CD4-positive, alpha-beta T cell (primary cell): ENCODE measurements at regions not wholly inside any gene's neighbourhood (a gene's known extent, or its start where the extent isn't known, plus 50 kb on each side); places are given as distances from the start of the nearest gene placed in this dataset.

ENCODE experiments used
- ATAC-seq: fragments of 200-7000 bp; cut with Tn5 transposase; one replicate; pipeline ENCODE4 v1.10.0; 2022; ENCODE audit warnings: mild to moderate bottlenecking; ENCODE audit not compliant: poor library complexity
- CTCF ChIA-PET: fragments of 350-600 bp; sonication (Branson Sonifier 250); formaldehyde crosslinking; loops from one replicate; lab custom pipeline; 2021; ENCODE audit warnings: antibody characterized with exemption, inconsistent platforms; lab: Charles Lee
- POLR2A ChIA-PET: fragments of 350-600 bp; sonication (Branson Sonifier 250); formaldehyde crosslinking; loops from one replicate; lab custom pipeline; 2021; ENCODE audit warnings: antibody characterized with exemption, inconsistent platforms; lab: Charles Lee
- DNase-seq, 14 experiments: peaks; one replicate each; pipeline ENCODE4 v3.0.0-alpha.2; 2013 to 2020; ENCODE audit warnings: mixed read lengths in 2 of 14
- H3K27ac ChIP-seq, 2 donors: one replicate each; pipeline versions ENCODE4 v1.5.1 to v1.7.0; 2013; ENCODE audit warnings: low read length in 2 of 2, low read depth in 1 of 2, mild to moderate bottlenecking in 1 of 2
- H3K27me3 ChIP-seq, 2 experiments: 1 replicate in 1 of 2; 2 replicates in 1 of 2; pipeline versions ENCODE4 v1.6.1 to v1.7.0; 2013; ENCODE audit warnings: low read length in 2 of 2, control low read depth in 1 of 2, mild to moderate bottlenecking in 1 of 2, moderate library complexity in 1 of 2; ENCODE audit not compliant: insufficient read depth in 2 of 2, control insufficient read depth in 1 of 2
- H3K36me3 ChIP-seq: one replicate; pipeline ENCODE4 v1.6.1; 2013; ENCODE audit warnings: low read length, control low read depth; ENCODE audit not compliant: insufficient read depth
- H3K4me1 ChIP-seq: one replicate; pipeline ENCODE4 v1.6.1; 2013; ENCODE audit warnings: low read length, control low read depth; ENCODE audit not compliant: insufficient read depth
- H3K4me3 ChIP-seq: one replicate; pipeline ENCODE4 v1.5.1; 2013; ENCODE audit warnings: mild to moderate bottlenecking, low read length, moderate library complexity
- H3K9me3 ChIP-seq, 2 experiments: 1 replicate in 1 of 2; 2 replicates in 1 of 2; pipeline versions ENCODE4 v1.6.1 to v1.7.0; 2013; ENCODE audit warnings: low read length in 2 of 2, mild to moderate bottlenecking in 2 of 2, control low read depth in 1 of 2, moderate library complexity in 1 of 2; ENCODE audit not compliant: control insufficient read depth in 1 of 2, insufficient read depth in 1 of 2
- H3K27ac Mint-ChIP-seq: one replicate; pipeline ENCODE4 v1.8.0; 2020; ENCODE audit warnings: mixed read lengths
- H3K27me3 Mint-ChIP-seq: one replicate; pipeline ENCODE4 v1.8.0; 2021; ENCODE audit warnings: mixed read lengths
- H3K36me3 Mint-ChIP-seq: one replicate; pipeline ENCODE4 v1.8.0; 2021; ENCODE audit warnings: low read depth, mixed read lengths
- H3K4me1 Mint-ChIP-seq: one replicate; pipeline ENCODE4 v1.8.0; 2021; ENCODE audit warnings: low read depth, mixed read lengths
- H3K4me3 Mint-ChIP-seq: one replicate; pipeline ENCODE4 v1.8.0; 2020; ENCODE audit warnings: mild to moderate bottlenecking, mixed read lengths
- H3K9me3 Mint-ChIP-seq: one replicate; pipeline ENCODE4 v1.8.0; 2020; ENCODE audit warnings: mixed read lengths
- intact Hi-C, 2 experiments: fragments of 100-400 bp; cut with DNase I in 1 of 2; cut with micrococcal nuclease in 1 of 2; formaldehyde crosslinking; loops; one replicate each; pipeline versions ENCODE4 v1.15.1 to v1.9.0; 2023 to 2025; cut with DNase I, micrococcal nuclease
- TF ChIP-seq, protein P1 (sequence below): fragments of 200-600 bp; IDR thresholded peaks from one replicate; pipeline ENCODE4 v1.8.0; 2022; ENCODE audit warnings: antibody characterized with exemption, mild to moderate bottlenecking

DNA sequence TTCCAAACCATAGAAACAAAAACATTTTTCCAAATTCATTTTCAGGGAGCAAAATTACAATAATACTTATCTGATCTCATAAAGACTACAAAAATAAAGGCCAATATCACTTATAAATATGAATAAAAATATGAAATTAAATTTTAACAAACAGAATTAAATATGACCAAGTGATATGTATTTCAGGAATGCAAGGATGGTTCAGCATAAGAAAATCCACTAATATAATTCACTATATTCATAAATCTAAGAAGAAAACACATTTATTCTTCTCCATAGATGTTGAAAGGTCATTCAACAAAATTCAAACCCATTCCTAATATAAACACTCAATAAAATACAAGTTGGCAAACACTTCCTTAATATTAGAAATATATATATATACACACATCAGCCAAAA, 115.2 kb upstream of the TMEM168 start:
- Histone ChIP-seq H3K9me3 (peaks cover 5 to 6% of the 10 kb centered on the region in 2 experiments), H3K4me3 (no peak overlapping the region), H3K36me3 (peaks cover 7% of the 10 kb centered on the region), H3K27me3 (no peaks in the 10 kb centered on the region), H3K27ac (no peak overlapping the region), H3K4me1 (no peaks in the 10 kb centered on the region)
- ATAC-seq (no peak), DNase-seq (no peak)
- peaks cover 78% of the 10 kb centered on the region for H3K36me3 Mint-ChIP-seq
- ChIA-PET CTCF (no interaction called here), POLR2A (no interaction called here)
- no peak overlapping the region for H3K27ac Mint-ChIP-seq
- no peaks in the 10 kb centered on the region for H3K4me1 Mint-ChIP-seq
- intact Hi-C loops, result no loop called here
- TF ChIP-seq, protein P1, sequence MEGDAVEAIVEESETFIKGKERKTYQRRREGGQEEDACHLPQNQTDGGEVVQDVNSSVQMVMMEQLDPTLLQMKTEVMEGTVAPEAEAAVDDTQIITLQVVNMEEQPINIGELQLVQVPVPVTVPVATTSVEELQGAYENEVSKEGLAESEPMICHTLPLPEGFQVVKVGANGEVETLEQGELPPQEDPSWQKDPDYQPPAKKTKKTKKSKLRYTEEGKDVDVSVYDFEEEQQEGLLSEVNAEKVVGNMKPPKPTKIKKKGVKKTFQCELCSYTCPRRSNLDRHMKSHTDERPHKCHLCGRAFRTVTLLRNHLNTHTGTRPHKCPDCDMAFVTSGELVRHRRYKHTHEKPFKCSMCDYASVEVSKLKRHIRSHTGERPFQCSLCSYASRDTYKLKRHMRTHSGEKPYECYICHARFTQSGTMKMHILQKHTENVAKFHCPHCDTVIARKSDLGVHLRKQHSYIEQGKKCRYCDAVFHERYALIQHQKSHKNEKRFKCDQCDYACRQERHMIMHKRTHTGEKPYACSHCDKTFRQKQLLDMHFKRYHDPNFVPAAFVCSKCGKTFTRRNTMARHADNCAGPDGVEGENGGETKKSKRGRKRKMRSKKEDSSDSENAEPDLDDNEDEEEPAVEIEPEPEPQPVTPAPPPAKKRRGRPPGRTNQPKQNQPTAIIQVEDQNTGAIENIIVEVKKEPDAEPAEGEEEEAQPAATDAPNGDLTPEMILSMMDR, result no peak
- no peaks in the 10 kb centered on the region for H3K27me3 Mint-ChIP-seq
- peaks cover 2% of the 10 kb centered on the region for H3K9me3 Mint-ChIP-seq
- no peak overlapping the region for H3K4me3 Mint-ChIP-seq

- no peak overlapping the region for H3K27ac Mint-ChIP-seq
- H3K36me3 Mint-ChIP-seq, result peaks cover 58% of the 10 kb centered on the region
- peaks cover 18% of the 10 kb centered on the region for H3K4me1 Mint-ChIP-seq
- POLR2A ChIA-PET, result no interaction called here
- H3K4me1 ChIP-seq, result peaks cover 3% of the 10 kb centered on the region
- no peaks in the 10 kb centered on the region for H3K9me3 ChIP-seq
- peaks cover 11% of the 10 kb centered on the region for H3K36me3 ChIP-seq
- H3K4me3 Mint-ChIP-seq, result no peak overlapping the region
- H3K27me3 Mint-ChIP-seq, result no peaks in the 10 kb centered on the region
- intact Hi-C loops, result loop anchor here (2.0 to 10.0 kb wide), 3 partner anchors 346 to 1154 kb away; no protein-coding TSS in a partner anchor
- no peak overlapping the region for H3K4me3 ChIP-seq
- no peak overlapping the region for H3K27ac ChIP-seq
- ATAC-seq (peak; percentile 39), DNase-seq (peak in 8 of 14 experiments; percentile 6 to 62 (median 28))
- no peaks in the 10 kb centered on the region for H3K9me3 Mint-ChIP-seq
- TF ChIP-seq, protein P1, result peak; percentile 51
- CTCF ChIA-PET, result interaction anchor here (0.6 to 1.3 kb wide), 2 partner anchors 349 to 435 kb away, joined by 3 to 5 read pairs; no protein-coding TSS in a partner anchor
- no peaks in the 10 kb centered on the region for H3K27me3 ChIP-seq
Measured at GRCh38 chr7:112898432-112899290, 108.5 kb upstream of the TMEM168 start.

GRCh38 chr7:112897839-112898431, 107.7 kb upstream of the TMEM168 start:
- H3K27ac Mint-ChIP-seq, result no peak overlapping the region
- H3K36me3 ChIP-seq, result peaks cover 17% of the 10 kb centered on the region
- intact Hi-C loops, result loop anchor here (2.0 to 10.0 kb wide), 3 partner anchors 346 to 1153 kb away; no protein-coding TSS in a partner anchor
- peaks cover 18% of the 10 kb centered on the region for H3K4me1 Mint-ChIP-seq
- H3K27me3 ChIP-seq, result no peaks in the 10 kb centered on the region
- H3K9me3 ChIP-seq, result no peaks in the 10 kb centered on the region
- H3K9me3 Mint-ChIP-seq, result no peaks in the 10 kb centered on the region
- H3K4me1 ChIP-seq, result peaks cover 3% of the 10 kb centered on the region
- TF ChIP-seq, protein P1, result no peak
- POLR2A ChIA-PET, result no interaction called here
- H3K36me3 Mint-ChIP-seq, result peaks cover 60% of the 10 kb centered on the region
- no peaks in the 10 kb centered on the region for H3K27me3 Mint-ChIP-seq
- CTCF ChIA-PET, result no interaction called here
- H3K4me3 ChIP-seq, result no peak overlapping the region
- H3K27ac ChIP-seq, result no peak overlapping the region
- DNase-seq (no peak), ATAC-seq (no peak)
- H3K4me3 Mint-ChIP-seq, result no peak overlapping the region
